GM12878 (cell line): ENCODE measurements at regions not wholly inside any gene's neighbourhood (a gene's known extent, or its start where the extent isn't known, plus 50 kb on each side); places are given as distances from the start of the nearest gene placed in this dataset.

Source experiments
- CBX3 ChIP-seq: fragments of 200-600 bp; sonication (generic); IDR thresholded peaks from 2 replicates; pipeline ENCODE4 v1.6.1; 2016; ENCODE audit warnings: low read depth, borderline replicate concordance
- CTCF ChIP-seq, 3 experiments: IDR thresholded peaks in 2 of 3; conservative IDR thresholded peaks in 1 of 3; 2 replicates each; pipeline ENCODE4 v1.5.1; 2011; ENCODE audit warnings: low read depth in 3 of 3, low read length in 3 of 3, mild to moderate bottlenecking in 3 of 3, control low read depth in 2 of 3, moderate library complexity in 2 of 3, inconsistent platforms in 1 of 3, mixed read lengths in 1 of 3; ENCODE audit not compliant: control insufficient read depth in 2 of 3, insufficient read depth in 1 of 3; ENCODE audit errors: extremely low read depth in 1 of 3

GRCh38 chr7:125877246-125877645 lies 947.6 kb upstream of the POT1 start:
- TF ChIP-seq CTCF (IDR thresholded peaks at IDR 0.05 in 2 of 3, conservative IDR thresholded peaks at IDR 0.05 in 1 of 3; ENCODE audit: control insufficient read depth in 2 of 3, extremely low read depth in 1 of 3, insufficient read depth in 1 of 3, low read depth in 3 of 3, low read length in 3 of 3) = no peak
- no peak for TF ChIP-seq CBX3
